ENCODE measurements at regions not wholly inside any gene's neighbourhood (a gene's known extent, or its start where the extent isn't known, plus 50 kb on each side); places are given as distances from the start of the nearest gene placed in this dataset.
"Not testable (repeated sequence)": the region's sequence is repeated elsewhere in the genome, so short reads cannot be mapped to it uniquely, and the experiment has no call there.

GRCh38 chr7:126157391-126157790 is 1095.3 kb downstream of the GRM8 start:
- H3K27ac Mint-ChIP-seq, result no peak overlapping the region
- intact Hi-C loops (cut with micrococcal nuclease), result no loop called here
- H3K4me1 Mint-ChIP-seq (ENCODE audit: low read depth), result no peaks in the 10 kb centered on the region

GRCh38 chr7:126150278-126150958 is 1102.3 kb downstream of the GRM8 start:
- no peaks in the 10 kb centered on the region for H3K4me1 Mint-ChIP-seq (ENCODE audit: low read depth)
- peaks cover 1% of the 10 kb centered on the region for H3K9me3 Mint-ChIP-seq
- no peaks in the 10 kb centered on the region for H3K36me3 Mint-ChIP-seq (ENCODE audit: low read depth)
- CTCF ChIA-PET, result no interaction called here
- no peak overlapping the region for H3K4me3 Mint-ChIP-seq
- H3K27me3 Mint-ChIP-seq (ENCODE audit: low read depth), result no peaks in the 10 kb centered on the region
- no peak overlapping the region for H3K27ac Mint-ChIP-seq
- intact Hi-C loops (cut with micrococcal nuclease), result no loop called here
- DNase-seq, result no peak

More at GRCh38 chr7:126157391-126157790, 1095.3 kb downstream of the GRM8 start:
- H3K9me3 Mint-ChIP-seq, result peaks cover 14% of the 10 kb centered on the region
- H3K4me3 Mint-ChIP-seq, result no peak overlapping the region
- H3K36me3 Mint-ChIP-seq (ENCODE audit: low read depth), result no peaks in the 10 kb centered on the region
- DNase-seq, result no peak
- H3K27me3 Mint-ChIP-seq (ENCODE audit: low read depth), result no peaks in the 10 kb centered on the region
- CTCF ChIA-PET, result no interaction called here

- H3K4me1 Mint-ChIP-seq (ENCODE audit: low read depth), result no peaks in the 10 kb centered on the region
- no peaks in the 10 kb centered on the region for H3K36me3 Mint-ChIP-seq (ENCODE audit: low read depth)
- intact Hi-C loops (cut with micrococcal nuclease), result no loop called here
- CTCF ChIA-PET, result no interaction called here
- H3K4me3 Mint-ChIP-seq, result no peak overlapping the region
- H3K27ac Mint-ChIP-seq, result no peak overlapping the region
- no peaks in the 10 kb centered on the region for H3K9me3 Mint-ChIP-seq
- no peak for DNase-seq
- H3K27me3 Mint-ChIP-seq (ENCODE audit: low read depth), result no peaks in the 10 kb centered on the region
Observed at GRCh38 chr7:126140858-126141466, 1111.8 kb downstream of the GRM8 start.

GRCh38 chr7:126119981-126120380 is 1132.8 kb downstream of the GRM8 start:
- Mint-ChIP-seq H3K36me3 (ENCODE audit: low read depth) (no peaks in the 10 kb centered on the region), H3K9me3 (peaks cover 17% of the 10 kb centered on the region), H3K4me3 (no peak overlapping the region), H3K27ac (no peak overlapping the region), H3K4me1 (ENCODE audit: low read depth) (no peaks in the 10 kb centered on the region), H3K27me3 (ENCODE audit: low read depth) (no peaks in the 10 kb centered on the region)
- CTCF ChIA-PET, result no interaction called here
- intact Hi-C loops (cut with micrococcal nuclease), result no loop called here
- no peak for DNase-seq

GRCh38 chr7:126103582-126103981 is 1149.2 kb downstream of the GRM8 start:
- H3K27me3 Mint-ChIP-seq (ENCODE audit: low read depth), result no peaks in the 10 kb centered on the region
- H3K9me3 Mint-ChIP-seq, result peaks cover 10% of the 10 kb centered on the region
- no peak for DNase-seq
- H3K4me3 Mint-ChIP-seq, result no peak overlapping the region
- no peaks in the 10 kb centered on the region for H3K36me3 Mint-ChIP-seq (ENCODE audit: low read depth)
- H3K27ac Mint-ChIP-seq, result no peak overlapping the region
- H3K4me1 Mint-ChIP-seq (ENCODE audit: low read depth), result no peaks in the 10 kb centered on the region
- intact Hi-C loops (cut with micrococcal nuclease), result no loop called here
- CTCF ChIA-PET, result no interaction called here

GRCh38 chr7:126083014-126083413 is 1153.4 kb upstream of the POT1 start:
- H3K27me3 Mint-ChIP-seq (ENCODE audit: low read depth), result no peaks in the 10 kb centered on the region
- DNase-seq, result no peak
- no peaks in the 10 kb centered on the region for H3K36me3 Mint-ChIP-seq (ENCODE audit: low read depth)
- no peak overlapping the region for H3K4me3 Mint-ChIP-seq
- H3K9me3 Mint-ChIP-seq, result peaks cover 11% of the 10 kb centered on the region
- CTCF ChIA-PET, result no interaction called here
- H3K27ac Mint-ChIP-seq, result no peak overlapping the region
- intact Hi-C loops (cut with micrococcal nuclease), result no loop called here
- no peaks in the 10 kb centered on the region for H3K4me1 Mint-ChIP-seq (ENCODE audit: low read depth)

- no peak for DNase-seq
- H3K36me3 Mint-ChIP-seq (ENCODE audit: low read depth), result no peaks in the 10 kb centered on the region
- H3K4me3 Mint-ChIP-seq, result no peak overlapping the region
- no peaks in the 10 kb centered on the region for H3K4me1 Mint-ChIP-seq (ENCODE audit: low read depth)
- H3K9me3 Mint-ChIP-seq, result no peaks in the 10 kb centered on the region
- intact Hi-C loops (cut with micrococcal nuclease), result no loop called here
- H3K27me3 Mint-ChIP-seq (ENCODE audit: low read depth), result no peaks in the 10 kb centered on the region
- CTCF ChIA-PET, result no interaction called here
- H3K27ac Mint-ChIP-seq, result no peak overlapping the region
Observed at GRCh38 chr7:126079581-126079980, 1150.0 kb upstream of the POT1 start.

GRCh38 chr7:126079151-126079550 is 1149.5 kb upstream of the POT1 start:
- no peaks in the 10 kb centered on the region for H3K36me3 Mint-ChIP-seq (ENCODE audit: low read depth)
- intact Hi-C loops (cut with micrococcal nuclease), result no loop called here
- CTCF ChIA-PET, result no interaction called here
- H3K27me3 Mint-ChIP-seq (ENCODE audit: low read depth), result no peaks in the 10 kb centered on the region
- no peaks in the 10 kb centered on the region for H3K9me3 Mint-ChIP-seq
- no peak overlapping the region for H3K4me3 Mint-ChIP-seq
- H3K4me1 Mint-ChIP-seq (ENCODE audit: low read depth), result no peaks in the 10 kb centered on the region
- H3K27ac Mint-ChIP-seq, result no peak overlapping the region
- no peak for DNase-seq

GRCh38 chr7:126065766-126066165 is 1136.1 kb upstream of the POT1 start:
- Mint-ChIP-seq H3K27me3 (ENCODE audit: low read depth) (no peaks in the 10 kb centered on the region), H3K27ac (no peak overlapping the region), H3K36me3 (ENCODE audit: low read depth) (no peaks in the 10 kb centered on the region), H3K4me3 (no peak overlapping the region), H3K9me3 (peaks cover 12% of the 10 kb centered on the region), H3K4me1 (ENCODE audit: low read depth) (no peaks in the 10 kb centered on the region)
- no peak for DNase-seq
- intact Hi-C loops (cut with micrococcal nuclease), result no loop called here
- CTCF ChIA-PET, result no interaction called here

GRCh38 chr7:126057979-126058378 is 1128.4 kb upstream of the POT1 start:
- no peaks in the 10 kb centered on the region for H3K36me3 Mint-ChIP-seq (ENCODE audit: low read depth)
- no peak overlapping the region for H3K4me3 Mint-ChIP-seq

GRCh38 chr7:126056613-126057012 is 1127.0 kb upstream of the POT1 start:
- H3K4me3 Mint-ChIP-seq; CTCF ChIA-PET; DNase-seq; intact Hi-C loops (cut with micrococcal nuclease); H3K27ac Mint-ChIP-seq; H3K4me1 Mint-ChIP-seq (ENCODE audit: low read depth); H3K27me3 Mint-ChIP-seq (ENCODE audit: low read depth); H3K36me3 Mint-ChIP-seq (ENCODE audit: low read depth): not testable (repeated sequence)
- H3K9me3 Mint-ChIP-seq, result peaks cover 13% of the 10 kb centered on the region

More at GRCh38 chr7:126057979-126058378, 1128.4 kb upstream of the POT1 start:
- intact Hi-C loops (cut with micrococcal nuclease), result no loop called here
- no peaks in the 10 kb centered on the region for H3K4me1 Mint-ChIP-seq (ENCODE audit: low read depth)
- DNase-seq, result no peak
- no peaks in the 10 kb centered on the region for H3K27me3 Mint-ChIP-seq (ENCODE audit: low read depth)
- H3K27ac Mint-ChIP-seq, result no peak overlapping the region
- peaks cover 16% of the 10 kb centered on the region for H3K9me3 Mint-ChIP-seq
- CTCF ChIA-PET, result no interaction called here

- intact Hi-C loops (cut with micrococcal nuclease), result no loop called here
- Mint-ChIP-seq H3K9me3 (peaks cover 6% of the 10 kb centered on the region), H3K27me3 (ENCODE audit: low read depth) (no peaks in the 10 kb centered on the region), H3K4me3 (no peak overlapping the region), H3K27ac (no peak overlapping the region), H3K36me3 (ENCODE audit: low read depth) (no peaks in the 10 kb centered on the region), H3K4me1 (ENCODE audit: low read depth) (no peaks in the 10 kb centered on the region)
- CTCF ChIA-PET, result no interaction called here
- DNase-seq, result no peak
Observed at GRCh38 chr7:126052229-126052628, 1122.6 kb upstream of the POT1 start.

- Mint-ChIP-seq H3K9me3 (peaks cover 3% of the 10 kb centered on the region), H3K4me3 (no peak overlapping the region), H3K27me3 (ENCODE audit: low read depth) (no peaks in the 10 kb centered on the region), H3K4me1 (ENCODE audit: low read depth) (no peaks in the 10 kb centered on the region), H3K36me3 (ENCODE audit: low read depth) (no peaks in the 10 kb centered on the region), H3K27ac (no peak overlapping the region)
- intact Hi-C loops (cut with micrococcal nuclease), result no loop called here
- CTCF ChIA-PET, result no interaction called here
- no peak for DNase-seq
Observed at GRCh38 chr7:126044662-126045061, 1115.0 kb upstream of the POT1 start.

Data from activated naive CD4-positive, alpha-beta T cell treated with anti-CD3 and anti-CD28 coated beads for 36 hours (primary cell).